SK-N-SH treated with all-trans-retinoic acid at 6 μM for 48 hours (cell line): ENCODE measurements at regions not wholly inside any gene's neighbourhood (a gene's known extent, or its start where the extent isn't known, plus 50 kb on each side); places are given as distances from the start of the nearest gene placed in this dataset.

Source experiments
- BACH2 ChIP-seq: fragments of 250-450 bp; sonication (Bioruptor Pico); IDR thresholded peaks from 2 replicates; pipeline ENCODE4 v1.9.0; 2021; ENCODE audit warnings: mild to moderate bottlenecking, borderline replicate concordance
- CSRNP3 ChIP-seq: fragments of 250-450 bp; sonication (Bioruptor Pico); IDR thresholded peaks from 2 replicates; pipeline ENCODE4 v1.5.1; 2021; ENCODE audit warnings: mild to moderate bottlenecking, moderate library complexity
- ESRRG ChIP-seq: fragments of 250-450 bp; sonication (Bioruptor Pico); IDR thresholded peaks from 2 replicates; pipeline ENCODE4 v1.6.1; 2021; ENCODE audit warnings: mild to moderate bottlenecking
- GLIS3 ChIP-seq: fragments of 250-450 bp; sonication (Bioruptor Pico); IDR thresholded peaks from 2 replicates; pipeline ENCODE4 v1.5.0; 2020; ENCODE audit warnings: mild to moderate bottlenecking, moderate library complexity
- ISL1 ChIP-seq: fragments of 250-450 bp; sonication (Bioruptor Pico); IDR thresholded peaks from 2 replicates; pipeline ENCODE4 v2.1.2; 2022; ENCODE audit warnings: mild to moderate bottlenecking, moderate library complexity
- OSR1 ChIP-seq: fragments of 250-450 bp; sonication (Bioruptor Pico); IDR thresholded peaks from 2 replicates; pipeline ENCODE4 v1.8.0; 2022; ENCODE audit warnings: moderate library complexity, mild to moderate bottlenecking, inconsistent platforms
- PATZ1 ChIP-seq: fragments of 250-450 bp; sonication (Bioruptor Pico); IDR thresholded peaks from 2 replicates; pipeline ENCODE4 v1.8.0; 2020; ENCODE audit warnings: mild to moderate bottlenecking, moderate library complexity, borderline replicate concordance
- POU6F1 ChIP-seq: fragments of 250-450 bp; sonication (Bioruptor Pico); IDR thresholded peaks from 2 replicates; pipeline ENCODE4 v1.8.0; 2021; ENCODE audit warnings: low read depth, mild to moderate bottlenecking, moderate library complexity, borderline replicate concordance
- RARB ChIP-seq: fragments of 250-450 bp; sonication (Bioruptor Pico); IDR thresholded peaks from 2 replicates; pipeline ENCODE4 v1.8.0; 2021; ENCODE audit warnings: mild to moderate bottlenecking, moderate library complexity
- SNAI2 ChIP-seq: fragments of 250-450 bp; sonication (Bioruptor Pico); IDR thresholded peaks from 2 replicates; pipeline ENCODE4 v1.5.0; 2020; ENCODE audit warnings: mild to moderate bottlenecking, moderate library complexity
- ZFP3 ChIP-seq: fragments of 250-450 bp; sonication (Bioruptor Pico); IDR thresholded peaks from 2 replicates; pipeline ENCODE4 v1.5.0; 2020; ENCODE audit warnings: mild to moderate bottlenecking, moderate library complexity
- ZNF8 ChIP-seq: fragments of 450-650 bp; formaldehyde crosslinking; IDR thresholded peaks from 2 replicates; pipeline ENCODE4 v1.5.0; 2020; ENCODE audit warnings: mild to moderate bottlenecking, moderate library complexity

GRCh38 chr15:35834866-35835265 is 288.9 kb upstream of the DPH6 start:
- no peak for TF ChIP-seq ZFP3 (CRISPR knock-in tag)
- TF ChIP-seq ISL1 (CRISPR knock-in tag), result no peak
- TF ChIP-seq GLIS3, result no peak
- TF ChIP-seq CSRNP3 (CRISPR knock-in tag), result no peak
- no peak for TF ChIP-seq ESRRG (CRISPR knock-in tag)
- TF ChIP-seq SNAI2 (CRISPR knock-in tag), result no peak
- no peak for TF ChIP-seq OSR1
- no peak for TF ChIP-seq RARB (CRISPR knock-in tag)
- no peak for TF ChIP-seq BACH2 (CRISPR knock-in tag)
- no peak for TF ChIP-seq ZNF8
- TF ChIP-seq PATZ1 (CRISPR knock-in tag), result no peak
- no peak for TF ChIP-seq POU6F1 (CRISPR knock-in tag)
